Caco-2 (cell line): ENCODE measurements at regions not wholly inside any gene's neighbourhood (a gene's known extent, or its start where the extent isn't known, plus 50 kb on each side); places are given as distances from the start of the nearest gene placed in this dataset.

ENCODE experiments used
- BruUV-seq: library from RNA; stranded (reverse); fragments of 400-500 nt; replicated peaks from 2 replicates; lab custom pipeline; 2021; lab: Mats Ljungman, UMichigan
- CTCF ChIA-PET: fragments of 300-600 bp; sonication (Branson Sonifier 250); formaldehyde crosslinking; loops from one replicate; lab custom pipeline; 2022; ENCODE audit warnings: antibody characterized with exemption; lab: Charles Lee
- POLR2A ChIA-PET: fragments of 300-600 bp; sonication (Branson Sonifier 250); formaldehyde crosslinking; loops from one replicate; lab custom pipeline; 2022; ENCODE audit warnings: antibody characterized with exemption; lab: Charles Lee
- DNase-seq, 2 experiments: peaks; one replicate each; pipeline versions ENCODE4 v3.0.0 to v3.0.0-alpha.2; 2020 to 2022
- H3K27me3 ChIP-seq: replicated peaks from 2 replicates; pipeline ENCODE4 v1.6.0; 2011; ENCODE audit warnings: low read length; ENCODE audit not compliant: control insufficient read depth, insufficient read depth
- H3K36me3 ChIP-seq: 2 replicates; pipeline ENCODE4 v1.5.1; 2011; ENCODE audit warnings: low read length; ENCODE audit not compliant: control insufficient read depth, insufficient read depth
- H3K4me1 ChIP-seq: fragments of 250-450 bp; sonication (Bioruptor Pico); 2 replicates; pipeline ENCODE4 v1.5.1; 2020; ENCODE audit warnings: mild to moderate bottlenecking
- H3K4me3 ChIP-seq: 2 replicates; pipeline ENCODE4 v1.5.1; 2011; ENCODE audit warnings: low read depth, mild to moderate bottlenecking, control low read depth, low read length
- H3K9me3 ChIP-seq: fragments of 250-450 bp; sonication (Bioruptor Pico); 2 replicates; pipeline ENCODE4 v1.5.1; 2020; ENCODE audit warnings: mild to moderate bottlenecking, moderate library complexity
- H3K27ac Mint-ChIP-seq: one replicate; pipeline ENCODE4 v1.8.0; 2022; ENCODE audit warnings: mixed read lengths; ENCODE audit not compliant: unreplicated experiment
- H3K27me3 Mint-ChIP-seq: one replicate; pipeline ENCODE4 v1.8.0; 2022; ENCODE audit warnings: mixed read lengths; ENCODE audit not compliant: insufficient read depth, unreplicated experiment
- H3K36me3 Mint-ChIP-seq: one replicate; pipeline ENCODE4 v1.8.0; 2022; ENCODE audit warnings: mild to moderate bottlenecking, mixed read lengths; ENCODE audit not compliant: insufficient read depth, unreplicated experiment
- H3K4me1 Mint-ChIP-seq: one replicate; pipeline ENCODE4 v1.8.0; 2022; ENCODE audit warnings: low read depth, mixed read lengths; ENCODE audit not compliant: unreplicated experiment
- H3K4me3 Mint-ChIP-seq: one replicate; pipeline ENCODE4 v1.8.0; 2022; ENCODE audit warnings: mild to moderate bottlenecking, moderate library complexity, mixed read lengths; ENCODE audit not compliant: unreplicated experiment
- H3K9me3 Mint-ChIP-seq: one replicate; pipeline ENCODE4 v1.8.0; 2022; ENCODE audit warnings: mixed read lengths; ENCODE audit not compliant: unreplicated experiment
- intact Hi-C: fragments of 100-400 bp; cut with micrococcal nuclease; formaldehyde crosslinking; loops from one replicate; pipeline ENCODE4 v1.10.0; 2022; ENCODE audit not compliant: unreplicated experiment
- TF ChIP-seq, protein P1 (sequence below), 2 experiments: fragments of 200-600 bp in 1 of 2; IDR thresholded peaks; 1 replicate in 1 of 2; 2 replicates in 1 of 2; pipeline versions ENCODE4 v1.5.1 to v1.8.0; 2011 to 2022; ENCODE audit warnings: antibody characterized with exemption in 1 of 2, control low read depth in 1 of 2, inconsistent platforms in 1 of 2, low read depth in 1 of 2, low read length in 1 of 2, mild to moderate bottlenecking in 1 of 2, moderate library complexity in 1 of 2; ENCODE audit not compliant: insufficient read depth in 1 of 2, severe bottlenecking in 1 of 2, unreplicated experiment in 1 of 2

DNA sequence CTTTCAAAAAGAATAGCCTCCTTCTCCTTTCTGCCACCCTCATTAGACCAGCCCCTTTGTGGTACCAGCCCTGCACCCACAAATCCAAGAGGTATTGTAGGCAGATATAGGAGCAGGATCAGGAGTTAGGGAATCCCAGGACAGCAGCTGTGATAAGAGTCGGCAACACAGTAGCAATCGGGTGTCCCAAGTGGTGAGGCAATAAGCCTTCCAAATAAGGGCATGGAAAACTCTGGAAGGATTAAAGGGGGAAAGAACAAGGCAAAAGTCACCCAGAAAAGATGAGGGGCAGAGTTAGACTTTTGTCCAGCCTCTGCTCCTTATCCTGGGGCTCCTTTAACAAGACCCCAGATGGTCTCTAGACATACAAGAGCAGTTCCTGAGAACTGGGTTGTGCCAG lies 204.2 kb downstream of the TBX5 start:
- intact Hi-C loops = no loop called here
- POLR2A ChIA-PET = no interaction called here
- H3K9me3 ChIP-seq = peaks cover 4% of the 10 kb centered on the region
- H3K4me3 Mint-ChIP-seq = no peak overlapping the region
- peaks cover 17% of the 10 kb centered on the region for H3K9me3 Mint-ChIP-seq
- H3K4me3 ChIP-seq = no peak overlapping the region
- no TSS peak for BruUV-seq
- no peak overlapping the region for H3K27ac Mint-ChIP-seq
- H3K4me1 Mint-ChIP-seq = no peaks in the 10 kb centered on the region
- H3K27me3 ChIP-seq = no peaks in the 10 kb centered on the region
- no peaks in the 10 kb centered on the region for H3K36me3 ChIP-seq
- no peak for DNase-seq
- TF ChIP-seq, protein P1, sequence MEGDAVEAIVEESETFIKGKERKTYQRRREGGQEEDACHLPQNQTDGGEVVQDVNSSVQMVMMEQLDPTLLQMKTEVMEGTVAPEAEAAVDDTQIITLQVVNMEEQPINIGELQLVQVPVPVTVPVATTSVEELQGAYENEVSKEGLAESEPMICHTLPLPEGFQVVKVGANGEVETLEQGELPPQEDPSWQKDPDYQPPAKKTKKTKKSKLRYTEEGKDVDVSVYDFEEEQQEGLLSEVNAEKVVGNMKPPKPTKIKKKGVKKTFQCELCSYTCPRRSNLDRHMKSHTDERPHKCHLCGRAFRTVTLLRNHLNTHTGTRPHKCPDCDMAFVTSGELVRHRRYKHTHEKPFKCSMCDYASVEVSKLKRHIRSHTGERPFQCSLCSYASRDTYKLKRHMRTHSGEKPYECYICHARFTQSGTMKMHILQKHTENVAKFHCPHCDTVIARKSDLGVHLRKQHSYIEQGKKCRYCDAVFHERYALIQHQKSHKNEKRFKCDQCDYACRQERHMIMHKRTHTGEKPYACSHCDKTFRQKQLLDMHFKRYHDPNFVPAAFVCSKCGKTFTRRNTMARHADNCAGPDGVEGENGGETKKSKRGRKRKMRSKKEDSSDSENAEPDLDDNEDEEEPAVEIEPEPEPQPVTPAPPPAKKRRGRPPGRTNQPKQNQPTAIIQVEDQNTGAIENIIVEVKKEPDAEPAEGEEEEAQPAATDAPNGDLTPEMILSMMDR (IDR thresholded peaks at IDR 0.05; ENCODE audit: insufficient read depth in 1 of 2, low read depth in 1 of 2, low read length in 1 of 2, severe bottlenecking in 1 of 2, unreplicated experiment in 1 of 2) = no peak
- CTCF ChIA-PET = interaction anchor here (0.6 kb wide), 1 partner anchor 307 kb away, joined by 3 read pairs; no protein-coding TSS in a partner anchor
- no peaks in the 10 kb centered on the region for H3K36me3 Mint-ChIP-seq
- H3K4me1 ChIP-seq = no peaks in the 10 kb centered on the region
- peaks cover 11% of the 10 kb centered on the region for H3K27me3 Mint-ChIP-seq

DNA sequence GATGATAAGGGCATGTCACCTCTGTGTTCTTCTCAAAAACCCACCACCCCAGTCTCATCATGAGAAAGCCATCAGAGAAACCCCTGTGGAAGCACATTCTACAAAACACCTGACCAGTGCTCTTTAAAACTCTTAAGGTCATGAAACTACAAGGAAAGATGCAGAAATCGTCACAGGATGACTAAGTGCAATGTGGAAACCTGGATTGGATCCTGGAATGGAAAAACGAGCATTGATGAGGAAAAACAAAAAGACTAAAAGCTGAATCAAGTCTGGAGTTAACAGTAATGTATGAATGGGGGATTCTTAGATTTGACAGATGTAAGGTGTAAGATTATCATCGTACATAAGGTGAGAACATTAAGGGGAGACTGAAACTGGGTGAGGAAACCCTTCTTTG lies 211.0 kb downstream of the TBX5 start:
- Histone ChIP-seq H3K4me1 (no peaks in the 10 kb centered on the region), H3K27me3 (no peaks in the 10 kb centered on the region; the same call in 1 of the 2 replicates), H3K9me3 (peaks cover 4% of the 10 kb centered on the region), H3K4me3 (no peak overlapping the region), H3K36me3 (no peaks in the 10 kb centered on the region)
- no peak for DNase-seq
- Mint-ChIP-seq H3K27me3 (peaks cover 15% of the 10 kb centered on the region), H3K4me3 (no peak overlapping the region), H3K36me3 (no peaks in the 10 kb centered on the region), H3K4me1 (no peaks in the 10 kb centered on the region), H3K9me3 (peaks cover 17% of the 10 kb centered on the region), H3K27ac (no peak overlapping the region)
- TF ChIP-seq, protein P1 (IDR thresholded peaks at IDR 0.05; ENCODE audit: insufficient read depth in 1 of 2, low read depth in 1 of 2, low read length in 1 of 2, severe bottlenecking in 1 of 2, unreplicated experiment in 1 of 2) = no peak
- POLR2A ChIA-PET = no interaction called here
- intact Hi-C loops = no loop called here
- no TSS peak for BruUV-seq
- CTCF ChIA-PET = no interaction called here

DNA sequence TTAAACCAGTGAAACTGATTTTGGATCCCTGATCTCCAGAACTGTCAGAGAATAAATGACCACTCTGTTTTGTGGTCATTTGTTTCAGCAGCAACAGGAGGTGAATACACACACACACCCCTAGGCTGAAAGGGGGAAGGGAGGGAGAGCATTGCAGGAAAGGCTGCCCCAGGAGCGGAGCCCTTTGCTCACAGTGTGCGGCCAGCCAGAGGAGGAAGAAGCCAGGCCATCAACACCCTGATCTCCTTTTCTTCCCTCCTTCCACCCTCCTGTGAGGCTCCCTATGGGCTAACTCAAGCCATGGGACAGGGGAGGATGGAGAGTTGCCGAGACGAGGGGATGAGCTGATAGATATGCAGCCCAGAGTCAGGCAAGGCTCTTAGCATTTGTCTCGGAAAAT lies 211.9 kb downstream of the TBX5 start:
- CTCF ChIA-PET = no interaction called here
- peaks cover 14% of the 10 kb centered on the region for H3K27me3 Mint-ChIP-seq
- no peaks in the 10 kb centered on the region for H3K36me3 Mint-ChIP-seq

More for the DNA sequence above, 211.9 kb downstream of the TBX5 start:
- Mint-ChIP-seq H3K27ac (no peak overlapping the region), H3K4me1 (no peaks in the 10 kb centered on the region), H3K9me3 (peaks cover 12% of the 10 kb centered on the region), H3K4me3 (no peak overlapping the region)
- POLR2A ChIA-PET = no interaction called here
- TF ChIP-seq, protein P1 (IDR thresholded peaks at IDR 0.05; ENCODE audit: insufficient read depth in 1 of 2, low read depth in 1 of 2, low read length in 1 of 2, severe bottlenecking in 1 of 2, unreplicated experiment in 1 of 2) = no peak
- peaks cover 4% of the 10 kb centered on the region for H3K9me3 ChIP-seq
- H3K4me1 ChIP-seq = no peaks in the 10 kb centered on the region
- H3K36me3 ChIP-seq = no peaks in the 10 kb centered on the region
- BruUV-seq = no TSS peak
- H3K4me3 ChIP-seq = no peak overlapping the region
- H3K27me3 ChIP-seq = no peaks in the 10 kb centered on the region; the same call in 1 of the 2 replicates
- no peak for DNase-seq
- intact Hi-C loops = no loop called here
